Stimulated activated CD4-positive, alpha-beta T cell treated with anti-CD3 and anti-CD28 coated beads, TNF-alpha, amount 100 ng/mL, for 48 hours (primary cell): ENCODE measurements at regions not wholly inside any gene's neighbourhood (a gene's known extent, or its start where the extent isn't known, plus 50 kb on each side); places are given as distances from the start of the nearest gene placed in this dataset.
"Not testable (repeated sequence)": the region's sequence is repeated elsewhere in the genome, so short reads cannot be mapped to it uniquely, and the experiment has no call there.

Experiments used
- DNase-seq, 3 donors: peaks; one replicate each; pipeline ENCODE4 v3.0.0-alpha.2; 2020; ENCODE audit warnings: low read depth in 3 of 3

DNA sequence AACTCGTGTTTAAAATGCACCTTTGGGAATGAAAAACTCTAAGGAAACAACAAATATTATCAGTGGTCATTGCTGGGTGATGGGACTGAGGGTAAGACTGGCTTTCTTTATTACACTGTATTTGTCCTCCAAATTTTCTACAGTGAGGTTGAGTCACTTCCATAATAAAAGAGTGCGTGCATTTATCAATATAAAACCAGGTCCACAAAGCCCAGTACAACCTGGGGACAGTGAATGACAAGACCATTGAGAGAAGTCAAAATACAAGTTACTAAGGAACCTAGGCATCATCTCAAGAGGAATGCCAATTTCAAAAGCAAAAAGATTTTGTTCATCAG, 76.4 kb downstream of the MAGED4 start:
- no peak for DNase-seq

DNA sequence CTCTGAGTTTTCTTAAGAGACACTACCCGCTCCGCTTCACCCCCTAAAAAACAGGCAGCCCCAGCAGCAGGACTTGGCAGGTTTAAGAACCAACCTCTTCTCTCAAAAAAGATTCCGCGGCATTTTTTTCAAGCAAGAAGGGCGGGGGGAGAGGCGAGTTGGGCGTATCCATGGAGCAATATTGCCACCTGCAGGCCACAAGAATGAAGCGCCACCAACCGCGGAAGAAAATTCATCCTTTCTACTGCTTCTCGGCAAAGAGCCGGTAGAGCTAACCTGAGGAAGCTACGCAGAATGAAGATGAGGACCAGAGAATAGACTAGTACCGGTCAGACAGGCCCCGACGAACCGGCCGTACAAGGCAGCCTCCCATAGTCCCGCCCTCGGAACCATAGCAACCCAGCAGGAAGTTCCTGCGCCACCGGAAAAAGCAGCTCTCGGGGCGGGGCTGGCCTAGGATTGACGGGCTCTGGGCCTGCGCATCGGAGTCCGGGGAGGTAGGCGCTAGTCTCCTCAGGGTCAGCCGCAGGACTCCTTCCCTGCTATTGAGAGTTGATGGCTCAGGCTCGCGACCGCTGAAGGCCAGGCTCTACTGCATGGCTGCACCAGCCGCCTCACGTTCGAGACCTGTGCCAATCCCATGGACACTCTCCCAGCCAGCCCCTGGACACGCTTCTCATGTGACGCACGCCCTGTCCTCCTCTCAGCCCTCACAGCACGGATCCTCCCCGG, 76.9 kb downstream of the MAGED4 start:
- peak; percentile 72 to 96 (median 73) for DNase-seq

DNA sequence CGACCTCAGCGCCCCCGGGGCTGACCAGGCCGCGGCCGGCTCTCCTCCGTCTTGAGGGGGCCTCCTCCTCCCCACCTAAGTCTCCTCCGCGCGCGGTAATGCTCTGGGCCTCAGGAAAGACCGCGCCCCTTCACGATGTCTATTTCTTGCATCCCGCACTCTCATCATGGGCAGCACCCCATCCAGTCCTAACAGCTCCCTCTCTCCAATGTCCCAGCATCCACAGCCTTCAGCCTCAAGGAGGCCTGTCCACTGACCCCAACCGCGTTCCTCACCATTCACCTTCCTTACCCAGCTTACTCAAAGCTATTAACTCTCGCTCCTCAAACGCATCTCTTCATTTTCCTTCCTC, 77.5 kb downstream of the MAGED4 start:
- DNase-seq = peak in 1 of 3 donors; percentile 7

DNA sequence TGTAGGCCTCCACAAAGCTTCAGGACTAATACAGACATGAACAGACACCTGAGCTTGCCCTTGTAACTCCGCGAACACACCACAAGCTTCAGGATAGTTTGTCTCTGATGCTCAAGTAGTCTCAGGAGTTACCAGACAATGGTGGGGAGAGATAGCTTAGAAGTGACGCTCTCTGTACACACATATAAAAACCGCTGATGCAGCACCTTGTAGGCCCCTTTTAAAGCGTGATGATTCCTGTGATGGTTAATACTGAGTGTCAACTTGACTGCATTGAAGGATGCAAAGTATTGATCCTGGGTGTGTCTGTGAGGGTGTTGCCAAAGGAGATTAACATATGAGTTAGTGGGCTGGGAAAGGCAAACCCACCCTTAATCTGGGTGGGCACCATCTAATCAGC, 78.7 kb downstream of the MAGED4 start:
- DNase-seq = no peak

DNA sequence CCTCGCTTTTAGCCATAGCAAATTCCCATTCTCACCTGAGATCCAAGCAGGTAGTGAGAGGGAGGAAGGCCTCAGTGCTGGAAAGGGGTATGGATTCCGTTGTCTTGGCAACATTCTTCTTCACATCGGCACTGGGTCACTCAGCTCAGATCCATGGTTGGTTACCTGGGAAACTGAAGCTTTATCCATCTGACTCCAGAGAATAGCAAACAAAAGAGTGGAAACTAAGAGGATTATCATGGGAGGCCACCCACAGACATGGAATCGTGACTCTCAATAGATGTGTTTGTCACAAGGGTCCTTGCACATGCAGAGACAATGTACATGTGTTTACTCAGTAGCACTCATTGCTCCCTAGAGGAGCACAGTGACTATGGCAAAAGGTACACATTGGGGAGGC, 81.0 kb downstream of the MAGED4 start:
- no peak for DNase-seq

DNA sequence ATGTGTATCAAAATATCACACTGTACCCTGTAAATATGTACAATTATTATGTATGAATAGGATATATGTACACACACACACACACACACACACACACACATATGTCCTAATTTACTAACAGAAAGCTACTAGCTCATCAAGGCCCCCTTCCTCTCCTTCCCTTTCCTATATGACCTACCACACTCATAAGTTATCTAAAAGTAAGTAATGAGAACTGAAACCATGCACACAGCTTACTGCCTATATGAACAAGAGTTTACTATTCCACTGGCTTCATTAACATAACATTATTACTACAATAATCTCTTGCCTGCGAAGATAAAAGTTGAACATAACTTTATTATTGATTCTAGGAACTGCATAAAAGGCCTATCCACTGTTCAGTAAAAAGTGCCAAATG, 83.8 kb downstream of the MAGED4 start:
- not testable (repeated sequence) for DNase-seq

DNA sequence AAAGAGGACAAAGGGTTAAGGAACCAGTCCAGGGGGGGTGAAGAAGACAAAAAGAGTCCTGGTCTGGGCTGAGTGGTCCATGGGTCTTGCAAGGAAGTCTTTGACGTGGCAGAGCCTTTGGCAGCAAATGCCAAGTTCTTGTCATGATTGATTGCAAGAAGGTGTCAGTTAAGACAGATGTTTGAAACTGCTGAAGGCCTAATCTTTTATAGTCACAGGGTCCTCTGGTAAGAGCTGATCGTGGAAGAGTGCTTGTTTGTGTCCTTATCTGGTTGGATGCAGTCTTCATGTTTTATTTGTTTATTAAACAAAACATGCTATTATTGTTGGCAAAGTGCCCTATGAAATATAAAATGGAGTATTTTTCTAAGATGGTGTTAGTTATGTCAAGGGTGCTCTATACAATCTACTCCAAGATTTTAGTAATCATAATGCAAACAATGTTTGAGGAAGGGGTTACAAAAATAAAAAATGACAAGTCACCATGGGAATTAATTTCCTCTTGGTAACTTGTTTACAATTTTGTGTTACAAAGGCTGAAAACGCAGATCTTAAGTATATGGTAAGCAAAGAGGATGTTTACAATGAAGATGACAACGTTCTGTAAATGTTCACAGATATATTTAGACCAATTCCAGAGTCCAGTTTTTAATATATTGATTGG, 85.9 kb downstream of the MAGED4 start:
- DNase-seq = no peak

DNA sequence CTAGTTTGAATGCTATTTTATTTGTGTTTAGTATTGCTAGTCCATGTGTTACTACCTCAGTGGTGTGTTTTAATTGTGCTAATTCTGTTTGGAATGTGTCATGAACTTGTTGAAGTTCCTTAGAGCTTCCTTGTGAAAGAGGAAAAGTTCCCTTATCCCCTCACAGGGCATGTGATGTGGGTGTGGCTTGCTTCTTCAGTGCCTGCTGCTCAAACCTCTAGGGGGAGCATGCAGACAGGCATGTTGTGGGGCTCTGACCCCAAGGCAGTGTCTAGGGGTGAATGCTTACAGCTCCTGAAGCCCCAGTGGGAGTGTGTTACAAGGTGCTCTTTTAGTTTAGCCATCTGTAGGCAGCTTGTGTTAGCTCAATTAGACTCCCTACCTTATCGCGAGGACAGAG, 86.5 kb downstream of the MAGED4 start:
- DNase-seq = no peak

DNA sequence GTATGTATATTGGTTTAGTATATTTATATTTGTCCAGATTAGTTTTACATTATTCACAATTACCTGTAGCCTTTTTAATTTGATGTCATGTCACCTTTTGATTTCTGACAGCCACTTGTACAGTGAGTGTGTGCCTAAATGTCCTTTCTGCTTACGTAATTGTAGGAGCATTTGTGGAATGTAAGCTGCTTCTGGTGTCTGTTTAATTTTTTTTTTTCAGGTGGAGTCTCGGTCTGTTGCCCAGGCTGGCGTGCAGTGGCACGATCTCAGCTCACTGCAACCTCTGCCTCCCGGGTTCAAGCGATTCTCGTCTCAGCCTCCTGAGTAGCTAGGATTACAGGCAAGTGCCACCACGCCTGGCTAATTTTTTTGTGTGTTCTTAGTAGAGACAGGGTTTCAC, 91.2 kb upstream of the XAGE2 start:
- no peak for DNase-seq

DNA sequence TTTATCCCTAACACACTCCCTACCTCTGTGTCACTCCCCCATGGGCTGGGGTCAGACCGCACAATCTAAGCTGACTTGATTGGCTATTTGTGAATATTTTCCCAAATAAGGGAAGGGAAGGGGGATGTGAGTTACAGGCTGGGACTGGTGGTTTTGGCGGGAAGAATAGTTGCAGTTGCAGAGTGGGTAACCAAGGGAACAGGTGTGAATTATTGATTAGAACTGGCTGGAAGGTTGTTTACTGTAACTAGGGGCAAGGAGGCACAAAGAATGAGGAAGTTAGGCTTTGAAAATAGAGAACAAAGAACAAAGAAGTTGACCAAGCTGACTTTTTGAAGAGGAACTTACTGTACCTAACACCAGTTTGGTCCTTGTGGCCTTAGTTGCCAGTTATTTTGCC, 88.0 kb upstream of the XAGE2 start:
- no peak for DNase-seq

DNA sequence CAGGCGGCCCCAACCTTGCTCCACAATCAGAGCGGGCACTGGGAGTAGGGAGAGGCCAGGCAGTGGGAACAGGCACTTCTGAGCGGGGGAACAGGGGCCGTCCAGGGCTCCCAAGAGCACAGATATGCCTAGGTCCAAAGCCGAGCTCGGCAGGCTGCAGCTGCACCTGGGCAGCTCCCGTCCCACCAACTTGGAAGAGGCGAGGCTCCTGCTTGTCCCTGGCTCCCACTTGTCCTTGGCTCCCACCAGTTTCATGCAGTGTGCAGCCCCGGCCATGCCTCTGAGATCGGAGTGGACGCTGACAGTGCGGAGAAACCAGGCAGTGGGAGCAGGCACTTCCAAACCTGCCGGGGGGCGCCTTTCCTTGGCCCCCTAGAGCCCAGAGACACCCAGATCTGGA, 84.0 kb upstream of the XAGE2 start:
- no peak for DNase-seq

DNA sequence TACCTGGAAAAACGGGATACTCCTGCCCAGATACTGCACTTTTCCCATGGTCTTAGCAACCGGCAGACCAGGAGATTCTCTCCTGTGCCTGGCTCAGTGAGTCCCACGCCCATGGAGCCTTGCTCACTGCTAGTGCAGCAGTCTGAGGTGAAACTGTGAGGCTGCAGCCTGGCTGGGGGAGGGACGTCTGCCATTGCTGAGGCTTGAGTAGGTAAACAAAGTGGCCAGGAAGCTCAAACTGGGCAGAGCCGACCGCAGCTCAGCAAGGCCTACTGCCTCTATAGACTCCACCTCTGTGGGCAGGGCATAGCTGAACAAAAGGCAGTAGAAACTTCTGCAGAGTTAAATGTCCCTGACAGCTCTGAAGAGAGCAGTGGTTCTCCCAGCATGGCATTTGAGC, 69.9 kb upstream of the XAGE2 start:
- not testable (repeated sequence) for DNase-seq

DNA sequence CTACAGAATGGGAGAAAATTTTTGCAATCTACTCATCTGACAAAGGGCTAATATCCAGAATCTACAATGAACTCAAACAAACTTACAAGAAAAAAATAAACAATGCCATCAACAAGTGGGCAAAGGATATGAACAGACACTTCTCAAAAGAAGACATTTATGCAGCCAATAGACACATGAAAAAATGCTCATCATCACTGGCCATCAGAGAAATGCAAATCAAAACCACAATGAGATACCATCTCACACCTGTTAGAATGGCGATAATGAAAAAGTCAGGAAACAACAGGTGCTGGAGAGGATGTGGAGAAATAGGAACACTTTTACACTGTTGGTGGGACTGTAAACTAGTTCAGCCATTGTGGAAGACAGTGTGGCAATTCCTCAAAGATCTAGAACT, 60.3 kb upstream of the XAGE2 start:
- DNase-seq = not testable (repeated sequence)
